Sciatic nerve (tissue), 2 donors: ENCODE measurements at regions not wholly inside any gene's neighbourhood (a gene's known extent, or its start where the extent isn't known, plus 50 kb on each side); places are given as distances from the start of the nearest gene placed in this dataset.

Source experiments
- ATAC-seq: fragments of 200-7000 bp; cut with Tn5 transposase; one replicate; pipeline ENCODE4 v1.9.1; 2020; ENCODE audit warnings: mild to moderate bottlenecking, moderate library complexity
- DNase-seq: peaks from one replicate; pipeline ENCODE4 v3.0.0-alpha.2; 2020; ENCODE audit warnings: low spot score
- intact Hi-C: fragments of 100-400 bp; cut with DNase I; formaldehyde crosslinking; loops from one replicate; pipeline ENCODE4 v1.14.2; 2022
- donor health status: DM: no; HTN: no; CAD: no.
- donor health status: DM: no; HTN: no; CAD: no.

DNA sequence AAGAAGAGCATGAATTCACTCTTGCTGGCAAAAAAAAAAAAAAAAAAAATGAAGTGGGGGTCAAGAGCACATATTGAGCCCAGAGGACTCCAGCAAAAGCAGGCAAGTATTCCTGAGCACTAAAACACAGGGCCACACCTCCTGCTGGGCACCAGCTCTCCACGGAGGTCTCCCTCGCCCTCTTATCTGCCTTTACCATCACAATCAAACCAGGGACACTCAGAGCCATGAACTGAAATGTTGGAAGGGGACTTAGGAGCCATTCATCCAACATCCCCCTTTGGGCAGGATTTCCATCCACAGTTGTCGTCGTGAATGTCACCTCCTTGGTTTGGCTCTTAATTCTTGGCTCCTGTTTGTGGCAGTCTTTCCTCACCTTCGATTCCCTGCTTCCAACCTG is 89.8 kb upstream of the GNAO1 start:
- DNase-seq (no peak), ATAC-seq (no peak)
- intact Hi-C loops = no loop called here

DNA sequence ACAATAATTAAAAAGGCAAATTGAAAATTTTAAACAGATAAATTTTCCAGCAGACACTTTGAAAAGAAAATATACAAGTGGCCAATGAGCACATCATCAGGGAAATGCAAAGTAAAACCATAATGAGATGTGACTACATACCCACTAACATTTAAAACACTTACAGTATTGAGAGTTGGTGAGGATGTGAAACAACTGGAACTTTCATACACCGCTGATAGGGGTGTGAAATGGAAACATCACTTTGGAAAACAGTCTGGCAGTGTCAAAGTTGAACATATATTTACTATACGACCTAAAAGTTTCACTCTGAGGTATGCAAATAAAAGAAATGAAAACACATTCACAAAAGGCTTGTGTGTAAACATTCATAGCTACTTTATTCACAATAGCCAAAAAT is 94.0 kb upstream of the GNAO1 start:
- DNase-seq (no peak), ATAC-seq (no peak)
- intact Hi-C loops = no loop called here

DNA sequence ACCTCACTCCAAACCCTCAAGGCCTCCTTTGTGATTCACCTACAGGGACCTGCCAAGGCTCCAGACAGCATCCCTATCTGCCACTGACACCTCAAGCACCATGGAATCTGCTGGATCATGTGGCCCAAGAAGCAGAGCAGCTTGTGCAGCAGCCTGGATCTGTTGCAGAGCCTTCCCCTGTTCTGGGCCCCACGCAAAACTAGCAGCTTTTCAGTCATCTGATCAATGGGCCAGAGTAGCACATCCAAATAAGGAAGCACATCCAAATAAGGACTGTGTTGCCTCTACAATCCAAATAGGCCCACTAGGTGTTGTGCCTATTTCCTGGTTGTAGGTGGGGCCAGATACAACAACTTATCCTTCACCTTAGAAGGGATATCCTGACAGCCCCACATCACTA is 97.1 kb upstream of the GNAO1 start:
- intact Hi-C loops = no loop called here
- no peak for DNase-seq
- ATAC-seq = no peak

DNA sequence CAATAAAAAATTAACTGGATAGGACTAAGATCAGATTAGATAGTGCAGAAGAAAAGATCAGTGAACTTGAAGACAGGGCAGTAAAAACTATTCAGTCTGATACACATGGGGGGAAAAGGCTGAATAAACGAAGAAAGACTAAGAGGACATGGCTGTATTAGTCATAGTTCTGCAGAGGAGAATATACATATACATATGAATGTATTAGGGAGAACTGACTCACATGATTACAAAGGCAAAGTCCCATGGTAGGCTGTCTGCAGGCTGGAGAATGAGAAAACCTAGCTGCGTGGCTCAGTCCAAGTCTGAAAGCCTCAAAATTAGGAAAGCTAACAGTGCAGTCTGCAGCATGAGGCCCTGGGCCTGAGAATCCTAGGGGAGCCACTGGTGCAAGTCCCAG is 98.2 kb upstream of the GNAO1 start:
- intact Hi-C loops = no loop called here
- ATAC-seq (no peak), DNase-seq (no peak)

DNA sequence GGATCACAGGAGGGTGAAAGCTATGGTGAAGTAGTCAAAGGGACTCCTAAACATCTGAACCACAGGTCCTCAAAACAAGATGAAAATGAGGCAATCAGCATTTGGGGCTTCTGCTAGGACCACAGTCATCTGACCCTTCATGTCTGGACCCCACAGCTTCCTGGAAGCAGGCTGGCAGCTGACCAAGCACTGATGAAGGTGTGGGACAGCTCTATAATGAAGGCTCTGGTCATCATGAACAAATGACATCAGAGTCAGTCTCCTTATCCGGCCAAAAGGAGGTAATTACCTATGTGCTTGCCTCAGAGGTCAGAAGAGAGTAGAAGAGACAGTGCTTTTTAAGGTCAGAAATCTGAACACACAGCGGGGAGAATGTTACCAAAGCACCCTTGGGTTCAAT is 101.2 kb upstream of the GNAO1 start:
- peak; percentile 14 for ATAC-seq
- no peak for DNase-seq
- intact Hi-C loops = no loop called here

DNA sequence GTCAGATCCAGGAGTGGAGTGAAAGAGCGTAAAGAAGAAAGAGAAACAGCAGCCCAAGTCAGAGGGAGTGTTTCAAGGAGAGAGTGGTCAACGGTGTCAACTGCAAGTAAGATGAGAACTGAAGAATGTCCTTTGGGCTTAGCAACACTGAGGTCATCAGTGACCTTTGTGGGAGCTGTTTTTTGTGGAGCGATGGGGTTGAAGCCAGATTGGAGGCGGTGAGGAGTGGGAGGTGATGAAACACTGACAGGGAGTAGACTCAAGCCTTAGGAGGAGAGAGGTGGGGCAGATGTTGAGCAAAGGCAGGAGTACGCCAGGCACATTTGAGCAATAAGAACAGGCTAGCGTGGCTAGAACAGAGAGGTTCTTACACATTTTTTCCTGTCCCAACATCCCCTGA is 103.7 kb upstream of the GNAO1 start:
- no peak for DNase-seq
- ATAC-seq = peak; percentile 81
- intact Hi-C loops = no loop called here

DNA sequence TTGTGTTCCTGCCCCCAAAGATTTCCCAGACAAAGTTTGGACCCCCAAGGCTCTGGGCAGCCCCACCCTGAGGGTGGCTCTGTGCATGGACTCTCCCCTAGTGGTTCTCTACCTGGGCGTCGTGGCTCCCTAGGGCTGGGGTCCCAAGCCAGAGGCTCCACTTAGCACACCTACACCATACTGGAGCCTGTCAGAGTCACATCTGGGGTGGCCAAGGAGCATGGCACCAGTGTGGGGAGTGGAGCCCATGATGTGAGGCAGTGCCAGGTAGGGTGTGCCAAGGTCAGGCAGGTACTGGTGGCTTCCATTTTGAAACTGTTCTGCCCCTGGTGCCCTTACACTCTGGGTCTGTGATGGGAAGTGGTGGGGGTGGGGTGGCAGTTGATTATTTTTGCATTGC is 109.9 kb upstream of the GNAO1 start:
- ATAC-seq (no peak), DNase-seq (no peak)
- intact Hi-C loops = no loop called here

DNA sequence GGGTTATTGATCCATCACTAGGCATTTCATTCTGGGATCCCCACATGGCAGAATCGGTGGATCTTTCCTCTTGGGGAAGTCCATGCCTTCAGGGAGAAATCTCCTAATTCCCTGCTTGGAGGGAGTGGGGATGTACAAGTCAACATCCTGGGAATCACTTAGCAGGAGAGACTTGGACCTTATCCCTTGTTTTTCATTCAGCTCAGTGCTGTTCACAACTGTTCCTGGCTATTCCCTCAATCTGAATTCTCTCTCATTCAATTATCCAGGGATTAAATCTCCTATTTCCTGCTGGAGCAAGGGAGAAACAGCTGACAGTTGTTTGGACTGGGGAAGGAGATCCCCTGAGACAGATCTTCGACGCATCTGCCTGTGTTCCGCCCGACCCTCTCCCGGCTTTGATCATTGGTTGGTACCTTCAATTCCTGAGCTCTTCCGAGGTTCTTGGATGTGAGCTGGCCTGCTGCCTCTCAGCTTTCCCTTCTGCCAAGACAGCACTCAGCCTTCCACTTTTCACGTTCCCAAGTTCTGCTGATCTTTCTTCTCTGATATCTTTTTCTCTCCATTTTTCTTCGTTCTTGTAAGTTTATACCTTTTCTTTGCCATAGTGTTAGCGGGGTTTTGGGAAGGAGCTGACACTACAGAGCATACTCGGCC is 115.4 kb upstream of the GNAO1 start:
- intact Hi-C loops = no loop called here
- ATAC-seq (no peak), DNase-seq (no peak)

DNA sequence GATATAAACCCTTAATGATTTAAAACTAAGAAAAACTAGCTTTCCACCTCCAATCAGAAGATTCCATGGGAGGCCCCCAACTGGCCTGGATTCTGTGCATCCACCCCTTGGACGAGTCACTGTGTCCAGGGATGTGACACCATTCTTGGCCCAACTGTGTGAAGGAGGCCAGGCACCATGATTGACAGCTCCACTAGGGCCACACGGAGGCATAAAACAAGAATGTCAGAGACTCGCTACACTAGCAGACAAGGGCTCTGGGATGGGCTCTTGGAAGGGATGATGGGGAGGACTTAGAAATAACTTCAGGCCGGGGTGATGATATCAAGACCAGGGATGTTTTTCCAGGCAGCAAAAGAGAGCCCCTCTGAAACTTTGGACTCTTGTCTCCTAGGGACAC is 117.8 kb upstream of the GNAO1 start:
- intact Hi-C loops = no loop called here
- DNase-seq (no peak), ATAC-seq (no peak)

DNA sequence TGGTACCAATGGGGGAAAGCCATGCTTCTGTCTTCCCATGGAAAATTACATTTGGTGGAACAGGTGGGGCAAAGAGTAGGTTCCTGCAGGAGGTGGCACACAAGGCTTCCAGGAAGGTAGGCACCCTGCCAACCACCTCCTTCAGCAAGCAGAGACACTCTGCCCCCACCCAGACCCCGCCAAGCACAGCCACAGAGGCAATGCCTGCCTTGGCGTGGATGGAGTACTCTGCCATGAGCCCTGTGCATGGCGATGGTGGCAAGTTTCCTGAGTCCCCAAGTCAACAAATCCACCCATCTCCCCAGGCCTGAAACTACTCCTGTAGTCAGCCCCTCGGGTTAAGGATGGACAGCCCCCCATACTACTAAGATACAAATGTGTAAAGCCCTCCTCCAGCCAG is 119.2 kb upstream of the GNAO1 start:
- DNase-seq (no peak), ATAC-seq (no peak)
- intact Hi-C loops = no loop called here

DNA sequence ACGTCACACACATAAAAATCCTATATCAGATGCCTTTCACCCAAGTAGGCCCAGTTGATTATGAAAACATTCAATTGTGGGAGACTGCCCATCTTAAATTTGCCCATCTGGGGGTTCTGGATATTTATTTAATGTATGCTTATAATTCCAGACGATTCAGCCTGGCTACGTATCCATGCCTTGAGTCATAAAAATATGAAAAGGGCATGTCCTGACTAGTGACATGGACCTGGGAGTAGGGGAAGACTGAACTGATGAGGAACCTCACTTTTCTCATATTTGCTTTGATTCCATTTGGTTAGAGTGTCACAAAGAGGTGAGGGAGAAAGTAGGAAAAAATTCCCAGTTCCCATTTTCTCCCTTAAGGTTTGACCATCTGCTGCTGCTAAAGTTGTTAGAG is 122.5 kb upstream of the GNAO1 start:
- DNase-seq (no peak), ATAC-seq (no peak)
- intact Hi-C loops = no loop called here

DNA sequence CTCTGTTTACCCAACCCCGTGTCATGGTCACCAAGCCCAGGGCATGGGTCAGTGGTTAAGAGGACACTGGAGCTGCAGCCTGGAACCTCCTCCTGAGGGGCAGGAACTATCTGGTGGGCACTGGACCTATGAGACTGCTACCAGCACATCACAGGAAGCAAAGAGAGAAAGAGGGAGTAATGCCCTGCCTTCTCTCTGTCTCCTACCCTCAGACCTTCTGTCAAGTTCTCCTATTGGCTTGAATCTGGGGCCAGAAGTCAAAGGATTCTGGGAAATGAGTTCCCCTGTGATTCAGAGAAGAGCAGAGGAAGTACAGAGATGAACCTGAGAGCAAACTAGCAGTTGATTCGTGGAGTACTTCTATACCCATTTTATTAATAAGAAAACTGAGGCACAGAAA is 123.0 kb upstream of the GNAO1 start:
- intact Hi-C loops = no loop called here
- no peak for ATAC-seq
- no peak for DNase-seq

DNA sequence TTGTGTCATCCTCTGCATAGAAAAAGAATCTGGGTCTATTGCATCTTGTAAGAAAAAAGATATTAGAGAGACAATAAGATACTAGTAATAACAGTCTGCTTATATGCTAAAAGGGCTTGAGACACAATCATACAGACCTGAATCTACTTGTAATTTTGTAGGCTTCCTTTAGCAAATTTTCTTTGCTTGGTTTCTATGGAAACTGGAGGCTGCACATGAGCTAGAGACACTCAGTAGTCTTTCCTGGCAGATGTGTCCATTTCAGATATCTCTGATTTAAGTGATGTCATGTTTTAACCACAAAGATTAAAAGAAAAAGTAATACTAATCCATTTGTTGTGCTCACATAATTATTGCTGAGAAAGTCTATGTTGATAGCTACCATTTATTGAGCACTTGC is 123.9 kb upstream of the GNAO1 start:
- no peak for DNase-seq
- intact Hi-C loops = no loop called here
- no peak for ATAC-seq

DNA sequence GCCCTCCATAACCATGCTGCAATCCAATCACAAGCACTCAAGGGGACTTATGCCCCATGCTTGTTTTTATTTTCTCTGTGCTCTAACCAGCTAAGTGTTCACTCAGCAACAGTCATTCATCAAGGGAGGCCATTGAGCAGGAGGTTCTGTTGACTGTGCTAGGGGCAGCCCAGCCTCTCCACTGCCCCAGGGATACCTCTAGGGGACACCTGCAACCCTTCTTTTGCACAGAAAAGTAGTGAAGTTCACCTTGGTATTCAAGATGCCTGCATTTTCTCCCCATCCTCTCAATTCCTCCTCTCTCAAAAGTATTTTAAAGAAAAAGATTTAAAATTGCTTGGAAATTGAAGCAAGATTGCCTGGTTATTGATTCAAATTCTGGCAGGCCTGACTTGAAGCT is 124.7 kb upstream of the GNAO1 start:
- DNase-seq = no peak
- intact Hi-C loops = no loop called here
- ATAC-seq = no peak

DNA sequence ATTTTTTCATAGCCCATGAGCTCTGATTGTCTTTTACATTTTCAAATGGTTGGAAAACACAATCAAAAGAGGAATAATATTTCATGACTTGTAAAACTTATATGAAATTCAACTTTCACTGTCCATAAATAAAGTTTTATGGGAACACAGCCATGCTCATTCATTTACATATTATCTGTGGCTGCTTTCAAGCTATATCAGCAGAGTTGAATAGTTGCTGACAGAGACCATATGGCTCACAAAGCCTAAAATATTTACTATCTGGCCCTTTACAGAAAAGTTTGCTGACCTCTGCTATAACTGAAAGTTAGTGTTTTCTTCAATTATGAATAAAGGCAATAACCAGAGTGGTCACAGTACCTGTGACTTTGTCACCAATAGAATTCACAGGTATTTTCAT is 128.2 kb upstream of the GNAO1 start:
- no peak for ATAC-seq
- intact Hi-C loops = no loop called here

DNA sequence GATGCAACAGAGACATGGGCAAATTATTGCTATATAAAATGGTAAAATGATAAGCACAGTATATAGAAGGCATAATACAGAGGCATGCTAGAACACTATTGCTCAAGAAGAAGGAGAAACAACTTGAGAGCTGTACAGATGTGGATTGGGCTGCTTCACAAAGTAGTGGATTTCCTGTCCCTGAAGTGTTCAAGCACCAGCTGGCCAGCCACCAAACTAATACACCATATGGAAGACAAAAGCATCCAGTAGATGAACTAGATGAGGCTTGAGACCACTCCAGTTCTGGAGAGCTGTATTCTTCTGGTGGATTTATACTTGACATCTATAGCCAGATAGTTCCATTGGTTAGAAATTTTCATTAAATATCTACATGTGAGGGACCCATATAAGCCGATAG is 134.1 kb upstream of the GNAO1 start:
- ATAC-seq (no peak), DNase-seq (no peak)
- intact Hi-C loops = no loop called here

More for the DNA sequence above, 128.2 kb upstream of the GNAO1 start:
- no peak for DNase-seq

DNA sequence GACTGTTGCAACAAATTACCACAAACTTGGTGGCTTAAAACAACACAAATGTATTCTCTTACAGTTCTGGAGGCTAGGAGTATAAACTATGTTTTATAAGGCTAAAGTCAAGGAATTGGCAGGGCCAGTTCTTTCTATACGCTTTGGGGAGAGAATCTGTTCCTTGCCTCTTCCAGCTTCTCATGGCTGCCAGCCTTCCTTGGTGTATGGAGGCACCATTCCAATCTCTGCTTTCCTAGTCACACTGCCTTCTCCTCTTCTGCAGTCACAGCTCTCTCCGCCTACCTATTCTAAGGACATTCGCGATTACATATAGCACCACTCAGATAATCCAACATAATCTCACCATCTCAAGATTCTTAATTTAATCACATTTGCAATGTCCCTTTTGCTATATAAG is 140.4 kb upstream of the GNAO1 start:
- no peak for ATAC-seq
- intact Hi-C loops = no loop called here
- no peak for DNase-seq

DNA sequence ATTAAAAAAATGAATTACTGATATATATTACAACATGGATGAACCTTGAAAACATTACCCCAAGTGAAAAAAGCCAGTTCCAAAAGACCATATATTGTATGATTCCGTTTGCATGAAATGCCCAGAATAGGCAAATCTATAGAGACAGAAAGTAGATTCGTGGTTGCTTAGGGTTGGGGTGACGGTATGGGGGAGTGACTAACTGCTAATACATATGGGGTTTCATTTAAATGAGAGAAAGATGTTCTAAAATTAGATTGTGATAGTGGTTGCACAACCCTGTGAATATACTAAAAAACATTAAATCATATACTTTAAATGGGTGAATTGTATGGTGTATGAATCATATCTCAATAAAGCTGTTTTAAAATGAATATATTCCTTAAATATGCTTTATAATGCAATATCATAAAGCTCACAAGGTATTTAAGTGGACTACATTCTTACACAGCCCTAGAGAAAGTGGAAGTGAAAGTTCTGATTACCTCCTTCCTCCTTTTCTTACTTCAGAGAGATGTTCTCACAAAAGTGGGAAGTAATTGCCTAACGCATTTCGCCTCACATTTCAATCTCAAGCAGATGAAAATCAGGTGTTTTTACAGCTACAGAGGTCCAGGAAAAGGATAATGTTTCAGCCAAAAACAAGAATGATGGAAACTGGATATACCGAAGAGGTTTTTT is 142.7 kb upstream of the GNAO1 start:
- ATAC-seq (no peak), DNase-seq (no peak)
- intact Hi-C loops = no loop called here

DNA sequence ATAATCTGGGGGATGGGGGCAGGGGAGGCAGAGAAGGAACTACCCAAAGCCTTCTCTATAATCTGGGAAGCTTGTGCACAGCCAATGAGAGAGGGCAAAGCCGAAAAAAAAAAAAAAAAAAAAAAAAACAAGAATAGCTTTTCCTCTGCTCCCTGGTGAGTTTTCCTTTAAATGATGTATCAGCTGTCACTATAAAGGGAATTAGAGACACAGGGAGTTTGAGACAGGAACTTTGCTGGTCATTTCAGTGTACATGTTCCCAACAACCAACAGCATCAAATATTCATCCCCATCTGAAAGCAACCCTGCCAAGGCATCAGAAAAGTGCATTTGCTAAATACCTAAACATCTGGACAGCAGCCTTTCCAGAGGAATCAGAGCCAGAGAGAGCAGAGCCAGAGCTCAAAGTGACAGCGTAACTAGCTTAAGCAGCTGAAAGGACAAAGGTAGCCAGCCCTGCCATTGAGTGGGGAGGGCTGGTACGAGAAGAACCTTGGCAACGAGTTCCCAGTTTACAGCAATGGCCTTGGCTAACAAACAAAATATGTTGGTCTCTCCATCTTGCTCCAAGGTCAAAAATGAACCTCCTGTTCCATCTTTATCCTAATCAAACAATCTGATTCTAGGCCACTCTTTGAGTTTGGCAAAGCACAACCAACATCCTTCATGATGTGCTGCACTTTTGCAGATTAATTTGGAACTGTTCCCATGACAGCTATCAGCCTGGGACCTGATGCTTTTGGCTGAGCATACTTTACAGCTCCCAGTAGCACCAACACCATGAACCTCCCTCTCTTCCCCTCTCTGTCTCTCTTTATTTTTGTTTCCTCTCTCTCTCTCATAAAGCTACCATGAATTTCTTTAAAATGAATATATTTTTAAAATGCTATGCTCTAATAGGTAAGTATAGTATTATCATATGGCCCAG is 143.7 kb upstream of the GNAO1 start:
- ATAC-seq (no peak), DNase-seq (no peak)
- intact Hi-C loops = no loop called here

DNA sequence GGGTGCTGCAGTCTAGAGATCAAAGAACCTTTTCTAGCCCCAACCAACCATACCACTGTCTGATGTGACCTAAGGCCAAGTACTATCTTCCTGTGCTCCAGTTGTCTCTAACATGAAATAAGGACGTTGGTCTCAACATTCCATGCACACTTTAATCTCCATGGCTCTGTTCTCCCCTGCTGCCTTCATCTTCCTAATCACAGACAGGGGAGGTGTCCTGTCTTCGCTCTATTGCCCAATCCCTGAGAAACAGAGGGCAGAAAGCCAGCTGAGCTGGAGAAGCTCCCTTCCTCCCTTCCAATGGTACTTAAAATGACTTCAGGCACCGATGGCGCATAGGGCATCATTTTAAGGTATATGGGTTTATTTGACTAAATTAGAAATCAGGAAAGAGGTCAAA is 148.9 kb upstream of the GNAO1 start:
- intact Hi-C loops = no loop called here
- no peak for ATAC-seq
- no peak for DNase-seq
